ENCODE measurements at regions not wholly inside any gene's neighbourhood (a gene's known extent, or its start where the extent isn't known, plus 50 kb on each side); places are given as distances from the start of the nearest gene placed in this dataset.

DNA sequence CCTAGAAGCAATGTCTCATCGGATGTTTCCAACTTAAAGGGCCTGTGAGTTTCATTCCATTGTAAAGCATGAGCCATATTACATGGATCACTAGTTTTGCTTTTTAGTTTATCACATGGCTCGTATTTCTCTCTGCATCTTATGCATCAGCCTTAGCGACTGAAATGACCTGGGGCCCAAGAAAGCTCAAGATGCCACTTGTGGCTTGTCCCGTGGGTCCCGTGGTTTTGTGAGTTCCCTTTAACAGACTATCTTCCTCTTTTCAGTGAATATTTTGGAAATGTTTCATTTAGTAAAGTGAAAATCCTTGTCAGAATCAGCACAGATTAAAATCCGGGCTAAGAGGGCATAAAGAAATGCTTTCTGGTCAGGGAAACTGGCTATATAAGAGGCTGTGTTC, 86.2 kb upstream of the PPM1H start:
- peaks cover 8% of the 10 kb centered on the region for H3K27me3 Mint-ChIP-seq
- H3K27ac Mint-ChIP-seq, result no peak overlapping the region
- H3K4me3 Mint-ChIP-seq (ENCODE audit: low read depth), result no peak overlapping the region
- peaks cover 3% of the 10 kb centered on the region for H3K4me1 Mint-ChIP-seq (ENCODE audit: low read depth)
- peaks cover 4% of the 10 kb centered on the region for H3K9me3 Mint-ChIP-seq (ENCODE audit: low read depth)
- DNase-seq (ENCODE audit: low spot score, unreplicated experiment), result no peak
- H3K36me3 Mint-ChIP-seq (ENCODE audit: insufficient read depth), result no peaks in the 10 kb centered on the region
- TF ChIP-seq, protein P1, sequence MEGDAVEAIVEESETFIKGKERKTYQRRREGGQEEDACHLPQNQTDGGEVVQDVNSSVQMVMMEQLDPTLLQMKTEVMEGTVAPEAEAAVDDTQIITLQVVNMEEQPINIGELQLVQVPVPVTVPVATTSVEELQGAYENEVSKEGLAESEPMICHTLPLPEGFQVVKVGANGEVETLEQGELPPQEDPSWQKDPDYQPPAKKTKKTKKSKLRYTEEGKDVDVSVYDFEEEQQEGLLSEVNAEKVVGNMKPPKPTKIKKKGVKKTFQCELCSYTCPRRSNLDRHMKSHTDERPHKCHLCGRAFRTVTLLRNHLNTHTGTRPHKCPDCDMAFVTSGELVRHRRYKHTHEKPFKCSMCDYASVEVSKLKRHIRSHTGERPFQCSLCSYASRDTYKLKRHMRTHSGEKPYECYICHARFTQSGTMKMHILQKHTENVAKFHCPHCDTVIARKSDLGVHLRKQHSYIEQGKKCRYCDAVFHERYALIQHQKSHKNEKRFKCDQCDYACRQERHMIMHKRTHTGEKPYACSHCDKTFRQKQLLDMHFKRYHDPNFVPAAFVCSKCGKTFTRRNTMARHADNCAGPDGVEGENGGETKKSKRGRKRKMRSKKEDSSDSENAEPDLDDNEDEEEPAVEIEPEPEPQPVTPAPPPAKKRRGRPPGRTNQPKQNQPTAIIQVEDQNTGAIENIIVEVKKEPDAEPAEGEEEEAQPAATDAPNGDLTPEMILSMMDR (IDR thresholded peaks at IDR 0.05; ENCODE audit: unreplicated experiment), result no peak

DNA sequence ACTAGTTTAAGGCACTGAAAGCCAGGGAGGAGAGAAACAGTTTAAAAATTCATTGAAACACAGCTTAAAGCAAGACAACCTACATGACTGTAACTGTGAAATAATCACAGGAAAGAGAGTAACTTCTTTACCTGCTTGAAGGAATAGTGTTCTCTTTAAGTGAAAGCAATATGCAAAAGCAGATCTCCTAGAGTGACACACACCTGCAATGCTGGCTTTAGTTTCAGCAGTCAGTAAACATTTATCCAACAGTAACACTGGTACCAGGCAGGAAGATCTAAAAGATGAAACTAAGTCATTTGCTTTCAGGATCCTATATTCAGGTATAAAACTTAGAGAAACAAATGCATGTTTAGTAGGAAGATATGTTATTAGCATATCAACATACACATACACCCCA, 85.3 kb upstream of the PPM1H start:
- Mint-ChIP-seq H3K27ac (no peak overlapping the region), H3K4me1 (ENCODE audit: low read depth) (peaks cover 3% of the 10 kb centered on the region), H3K9me3 (ENCODE audit: low read depth) (peaks cover 4% of the 10 kb centered on the region), H3K36me3 (ENCODE audit: insufficient read depth) (no peaks in the 10 kb centered on the region), H3K4me3 (ENCODE audit: low read depth) (no peak overlapping the region), H3K27me3 (peaks cover 8% of the 10 kb centered on the region)
- TF ChIP-seq, protein P1 (IDR thresholded peaks at IDR 0.05; ENCODE audit: unreplicated experiment), result no peak
- DNase-seq (ENCODE audit: low spot score, unreplicated experiment), result no peak

DNA sequence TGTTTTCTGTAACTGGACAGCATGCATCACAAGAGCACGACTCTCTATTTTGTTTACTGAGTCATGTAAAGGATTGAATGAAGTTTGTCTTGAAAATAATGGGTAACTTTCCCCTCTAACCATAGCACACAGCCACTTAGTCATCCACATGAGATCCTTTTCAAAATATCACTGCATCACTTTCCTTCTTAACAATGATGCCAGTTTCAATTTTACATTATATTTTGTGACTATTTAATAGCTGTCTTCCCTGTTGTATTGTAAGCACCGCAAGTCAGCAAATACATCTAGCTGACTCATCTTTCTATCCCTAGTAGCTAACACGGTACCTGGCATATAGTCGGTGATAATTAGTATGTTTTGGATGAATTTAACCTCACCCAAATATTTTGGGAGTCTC, 83.3 kb upstream of the PPM1H start:
- H3K4me1 Mint-ChIP-seq (ENCODE audit: low read depth), result peaks cover 3% of the 10 kb centered on the region
- H3K4me3 Mint-ChIP-seq (ENCODE audit: low read depth), result no peak overlapping the region
- peaks cover 8% of the 10 kb centered on the region for H3K27me3 Mint-ChIP-seq
- no peaks in the 10 kb centered on the region for H3K9me3 Mint-ChIP-seq (ENCODE audit: low read depth)
- TF ChIP-seq, protein P1 (IDR thresholded peaks at IDR 0.05; ENCODE audit: unreplicated experiment), result no peak
- H3K27ac Mint-ChIP-seq, result no peak overlapping the region
- no peaks in the 10 kb centered on the region for H3K36me3 Mint-ChIP-seq (ENCODE audit: insufficient read depth)
- DNase-seq (ENCODE audit: low spot score, unreplicated experiment), result no peak

DNA sequence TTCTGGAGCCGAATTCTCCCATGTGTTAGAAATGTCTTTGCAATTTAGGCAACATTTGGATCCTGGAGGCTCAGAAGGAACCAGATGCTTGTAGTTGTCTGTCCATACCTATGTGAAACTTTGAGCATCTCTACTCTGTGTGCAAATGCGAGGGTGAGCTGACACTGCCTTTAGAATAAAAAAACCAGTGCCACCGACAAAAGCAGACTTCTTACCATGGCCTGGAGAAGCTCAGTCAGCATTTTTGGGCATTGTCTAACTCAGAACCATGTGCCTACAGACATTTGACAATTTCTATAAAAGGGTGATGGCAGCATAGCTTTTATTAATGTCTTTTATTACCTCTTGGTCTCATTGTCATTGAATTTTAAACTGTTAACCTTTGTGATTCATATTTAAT, 78.4 kb upstream of the PPM1H start:
- Mint-ChIP-seq H3K27ac (no peak overlapping the region), H3K9me3 (ENCODE audit: low read depth) (no peaks in the 10 kb centered on the region), H3K4me3 (ENCODE audit: low read depth) (no peak overlapping the region), H3K36me3 (ENCODE audit: insufficient read depth) (no peaks in the 10 kb centered on the region), H3K27me3 (peaks cover 4% of the 10 kb centered on the region), H3K4me1 (ENCODE audit: low read depth) (no peaks in the 10 kb centered on the region)
- DNase-seq (ENCODE audit: low spot score, unreplicated experiment), result no peak
- TF ChIP-seq, protein P1 (IDR thresholded peaks at IDR 0.05; ENCODE audit: unreplicated experiment), result no peak

GRCh38 chr12:63010698-63011097, 75.7 kb upstream of the PPM1H start:
- H3K9me3 Mint-ChIP-seq (ENCODE audit: low read depth), result no peaks in the 10 kb centered on the region
- H3K4me3 Mint-ChIP-seq (ENCODE audit: low read depth), result no peak overlapping the region
- H3K36me3 Mint-ChIP-seq (ENCODE audit: insufficient read depth), result no peaks in the 10 kb centered on the region
- H3K27ac Mint-ChIP-seq, result no peak overlapping the region
- TF ChIP-seq, protein P1 (IDR thresholded peaks at IDR 0.05; ENCODE audit: unreplicated experiment), result no peak
- peaks cover 4% of the 10 kb centered on the region for H3K27me3 Mint-ChIP-seq
- DNase-seq (ENCODE audit: low spot score, unreplicated experiment), result no peak
- H3K4me1 Mint-ChIP-seq (ENCODE audit: low read depth), result peaks cover 4% of the 10 kb centered on the region

Measured in progenitor cell of endocrine pancreas (in vitro differentiated cells).